NCI-H1092 treated with DMSO at 0.1 percent for 48 hours (cell line): ENCODE measurements at regions not wholly inside any gene's neighbourhood (a gene's known extent, or its start where the extent isn't known, plus 50 kb on each side); places are given as distances from the start of the nearest gene placed in this dataset.

Experiments
- DNase-seq: peaks from one replicate; lab custom pipeline; 2025; lab: John Stamatoyannopoulos, UW

DNA sequence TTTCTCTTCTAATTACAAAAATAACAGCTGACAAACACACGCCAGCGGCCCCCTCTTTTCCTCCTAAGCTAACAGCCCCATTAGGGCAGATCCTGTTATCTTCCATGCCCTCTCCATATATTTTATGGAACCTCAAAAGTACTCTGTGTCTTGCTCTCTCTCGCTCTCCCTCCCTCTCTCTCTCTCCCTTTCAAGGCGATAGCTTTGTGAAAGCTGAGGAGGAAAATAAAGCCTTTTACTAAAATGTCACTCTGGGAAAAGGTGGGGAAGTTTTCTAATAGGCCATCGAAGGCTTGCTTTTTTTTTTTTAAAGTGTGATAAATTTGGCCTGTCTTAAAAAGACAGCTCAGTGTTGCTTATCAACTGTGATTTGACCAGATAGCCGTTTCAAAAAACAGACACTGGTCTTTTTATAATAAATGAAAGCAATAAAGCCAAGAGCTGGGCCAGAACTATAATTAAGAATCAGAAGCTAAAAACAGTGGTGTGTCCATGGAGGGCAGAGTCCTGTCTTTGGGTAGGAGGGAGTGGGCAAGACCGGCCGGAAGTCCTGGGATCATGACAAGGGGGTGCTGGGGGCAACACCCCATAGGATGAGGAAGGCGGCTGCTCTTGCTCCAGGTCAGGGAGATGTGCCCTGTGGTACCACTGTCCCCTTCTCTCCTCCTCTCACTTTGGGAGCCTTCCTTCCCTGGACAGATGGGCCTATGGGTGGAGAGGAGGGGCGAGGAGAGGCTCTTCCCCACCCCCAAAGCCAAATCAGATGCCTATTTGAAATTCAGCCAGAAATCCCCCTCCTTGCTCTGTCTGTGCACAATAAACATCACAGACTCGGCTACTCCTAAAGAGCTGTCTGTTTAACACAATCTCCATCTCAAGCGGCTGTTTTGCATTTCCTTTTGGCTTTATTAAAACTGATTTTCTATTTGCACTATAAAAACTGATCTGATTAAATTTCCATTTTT, 267.2 kb downstream of the BUD13 start:
- DNase-seq, result peak; percentile 86

DNA sequence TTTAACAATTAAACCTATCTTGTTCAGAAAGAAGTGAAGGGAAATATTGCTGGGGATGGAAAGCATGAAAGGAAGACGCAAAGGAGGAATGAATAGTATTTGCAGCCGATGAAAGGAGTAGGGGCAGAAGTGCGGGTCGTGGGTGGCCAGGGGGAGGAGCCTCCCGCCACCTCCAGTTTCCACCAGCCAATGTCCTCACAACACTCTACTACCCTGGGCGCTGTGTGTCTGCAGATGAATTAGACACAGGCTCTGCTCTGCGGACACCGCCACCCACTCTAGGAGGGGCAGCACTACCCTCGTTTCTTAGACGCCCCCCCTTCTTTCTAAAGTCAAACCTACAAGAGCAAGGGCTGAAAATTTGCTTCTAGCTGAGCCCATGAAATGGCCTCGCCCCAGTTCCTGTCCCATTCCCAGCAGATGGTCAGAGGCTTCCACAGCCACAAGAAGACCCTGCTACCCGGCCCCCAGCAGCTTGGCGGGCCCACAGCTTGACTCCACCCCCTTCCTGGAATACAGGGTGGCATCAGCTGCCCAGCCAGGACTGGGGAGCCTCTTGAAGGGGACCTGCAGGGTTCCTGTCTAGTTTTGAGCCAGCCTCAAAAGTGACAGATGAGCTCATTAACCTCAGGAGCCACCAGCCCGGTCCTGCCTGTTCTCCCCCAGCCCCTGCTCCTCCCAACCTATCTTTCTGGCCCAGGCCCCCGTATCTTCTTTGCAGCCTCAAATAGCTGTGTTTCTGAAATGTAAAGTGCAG, 268.1 kb downstream of the BUD13 start:
- DNase-seq, result peak; percentile 64

DNA sequence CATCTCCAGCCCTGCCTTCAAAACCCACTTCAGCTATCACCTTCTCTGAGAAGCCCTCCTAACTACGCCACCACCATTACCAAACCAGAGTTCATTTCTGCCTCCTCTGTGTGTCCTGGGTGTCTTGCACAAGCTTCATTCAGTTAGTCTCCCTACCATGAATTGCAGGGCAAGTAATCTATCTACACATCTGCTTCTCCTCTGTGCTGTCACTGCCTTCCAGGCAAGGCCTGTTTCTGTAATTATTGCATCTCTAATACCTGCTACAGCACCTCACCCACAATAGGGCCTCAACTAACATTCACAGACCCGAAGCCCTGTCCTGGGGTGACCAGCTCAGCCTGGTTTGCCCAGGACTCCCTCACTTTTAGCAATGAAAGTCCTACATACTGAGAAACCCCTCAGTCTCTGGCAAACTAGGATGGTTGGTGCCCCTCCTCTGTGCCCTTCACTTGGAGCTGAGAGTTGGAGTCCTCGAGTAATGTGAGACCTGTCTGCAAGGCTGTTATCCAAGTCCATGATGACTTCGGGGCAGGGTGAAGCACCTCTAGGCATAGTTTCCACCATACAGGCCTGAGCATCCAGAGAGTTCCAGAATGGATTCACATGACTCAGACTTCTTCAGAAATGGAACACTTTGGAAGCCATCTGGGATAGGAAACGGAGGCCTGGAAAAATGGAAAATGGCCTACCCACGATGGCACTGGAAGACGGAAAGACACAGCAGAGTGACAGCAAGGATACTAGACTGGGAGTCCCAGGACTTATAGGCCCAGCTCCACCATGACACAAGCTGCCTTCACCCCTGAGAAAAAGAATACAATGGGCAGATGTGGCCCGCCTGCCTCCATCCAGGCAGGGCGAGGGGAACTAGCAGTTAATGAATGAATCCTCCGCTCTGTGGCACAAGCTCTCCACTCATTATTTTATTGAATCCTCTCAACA, 269.3 kb downstream of the BUD13 start:
- DNase-seq, result no peak

DNA sequence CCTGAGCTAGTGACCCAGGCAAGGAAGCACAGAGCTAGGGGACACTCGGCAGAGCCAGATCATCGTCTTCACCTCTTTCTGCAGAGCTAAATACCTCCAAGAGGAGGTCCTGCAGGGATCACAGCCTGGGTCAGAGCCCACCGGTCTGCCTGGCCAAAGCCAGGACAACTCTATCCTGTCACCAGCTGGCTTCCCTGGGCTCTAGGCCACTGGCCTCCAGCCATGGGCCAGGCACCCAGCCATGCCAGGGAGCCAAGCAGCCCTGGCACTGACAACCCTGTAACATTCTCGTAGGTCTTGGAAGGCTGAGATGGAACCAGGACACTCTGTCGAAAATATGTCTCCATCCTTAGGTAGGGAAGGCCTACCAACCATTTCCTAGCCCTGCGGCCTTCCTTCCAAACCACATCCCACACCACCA, 270.1 kb downstream of the BUD13 start:
- no peak for DNase-seq

DNA sequence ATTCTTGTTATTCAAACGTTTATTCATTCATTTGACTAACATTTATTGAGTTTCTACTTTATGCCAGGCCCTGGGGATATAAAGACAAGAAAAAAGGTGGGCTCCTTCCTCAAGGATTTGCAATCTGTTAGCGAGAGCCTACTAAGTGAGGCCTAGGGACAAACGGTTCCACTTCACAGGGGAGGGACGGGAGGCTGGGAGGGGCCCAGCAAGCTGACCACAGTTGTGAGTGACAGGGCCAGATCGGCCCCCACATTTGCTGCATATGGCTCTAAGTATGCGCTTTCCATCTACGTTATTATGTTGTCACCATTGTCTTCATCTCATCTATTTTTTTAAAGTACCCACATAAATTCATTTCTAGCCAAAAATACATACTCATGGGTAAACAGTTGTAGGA, 271.1 kb downstream of the BUD13 start:
- no peak for DNase-seq

DNA sequence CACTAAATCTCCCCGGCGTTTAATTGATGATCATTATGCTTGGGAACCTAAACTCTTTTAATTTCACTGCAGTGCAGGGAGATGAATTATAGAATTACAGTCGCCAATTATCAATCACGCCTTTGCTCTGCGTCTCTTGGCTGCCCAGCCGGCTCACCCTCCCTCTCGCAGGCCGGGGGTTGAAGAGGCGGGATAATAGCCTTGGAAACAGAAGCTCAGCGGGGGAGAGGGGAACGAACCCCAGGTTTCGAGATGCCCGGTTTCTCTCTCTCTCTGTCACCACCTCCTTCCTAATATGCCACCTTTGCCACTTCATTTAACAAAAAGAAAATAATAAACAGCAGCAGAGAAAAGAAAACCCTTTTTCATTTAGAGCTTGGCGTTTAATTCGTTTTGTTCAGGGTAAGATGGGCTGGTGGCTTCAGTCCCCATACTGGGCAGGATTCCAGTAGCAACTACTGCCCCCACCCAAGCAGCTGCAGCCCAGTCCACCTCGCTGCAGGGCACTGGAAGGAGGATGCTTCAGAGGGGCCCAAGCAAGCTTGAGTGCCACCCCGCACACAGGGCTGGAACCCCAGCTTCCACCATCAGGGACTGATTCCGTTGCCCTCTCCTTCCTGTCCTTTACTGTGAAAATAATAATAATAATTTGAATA, 271.7 kb downstream of the BUD13 start:
- peak; percentile 100 for DNase-seq

DNA sequence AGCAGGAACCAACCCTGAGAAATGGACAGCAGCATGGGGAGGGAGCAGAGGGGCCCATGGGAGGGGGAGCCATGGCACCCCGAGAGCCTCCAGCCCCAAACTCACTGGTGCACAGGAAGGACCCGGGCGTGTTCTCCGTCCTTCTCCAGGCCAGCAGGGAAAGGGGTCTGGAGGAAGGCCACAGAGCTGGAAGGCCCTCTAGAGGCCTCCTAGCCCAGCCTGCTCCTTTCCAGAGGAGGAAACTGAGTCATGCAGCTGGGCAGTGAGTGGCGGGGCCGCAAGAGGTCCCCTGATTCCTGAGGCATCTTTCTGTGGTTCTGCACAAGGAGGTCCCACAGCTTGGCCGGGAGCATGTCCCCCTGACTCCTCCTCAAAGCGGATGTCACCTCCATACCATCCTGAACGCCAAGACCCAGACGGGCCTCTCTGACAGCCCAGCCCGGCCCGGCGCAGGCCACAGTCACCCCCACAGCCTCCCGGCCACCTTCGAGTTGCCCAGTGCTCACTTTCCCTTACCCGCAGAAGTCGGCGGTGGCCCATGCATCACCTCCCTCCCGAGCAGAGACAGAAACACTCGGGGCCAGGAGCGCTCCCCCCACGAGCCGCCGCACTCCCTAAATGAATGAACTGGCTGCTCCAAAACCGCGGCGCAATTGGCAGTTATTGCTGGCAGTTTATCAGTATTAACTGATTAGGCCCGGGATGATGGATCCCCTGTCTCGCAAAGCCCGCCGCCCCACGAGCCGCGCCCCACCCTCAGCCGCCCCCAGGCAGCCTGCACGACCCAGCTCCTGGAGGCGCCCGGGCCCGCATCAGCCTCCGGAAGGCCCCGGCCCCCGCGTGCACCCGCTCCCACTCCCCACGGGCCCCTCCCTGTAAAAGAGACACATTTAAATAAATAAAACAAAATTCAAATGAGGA, 272.5 kb downstream of the BUD13 start:
- DNase-seq, result no peak

DNA sequence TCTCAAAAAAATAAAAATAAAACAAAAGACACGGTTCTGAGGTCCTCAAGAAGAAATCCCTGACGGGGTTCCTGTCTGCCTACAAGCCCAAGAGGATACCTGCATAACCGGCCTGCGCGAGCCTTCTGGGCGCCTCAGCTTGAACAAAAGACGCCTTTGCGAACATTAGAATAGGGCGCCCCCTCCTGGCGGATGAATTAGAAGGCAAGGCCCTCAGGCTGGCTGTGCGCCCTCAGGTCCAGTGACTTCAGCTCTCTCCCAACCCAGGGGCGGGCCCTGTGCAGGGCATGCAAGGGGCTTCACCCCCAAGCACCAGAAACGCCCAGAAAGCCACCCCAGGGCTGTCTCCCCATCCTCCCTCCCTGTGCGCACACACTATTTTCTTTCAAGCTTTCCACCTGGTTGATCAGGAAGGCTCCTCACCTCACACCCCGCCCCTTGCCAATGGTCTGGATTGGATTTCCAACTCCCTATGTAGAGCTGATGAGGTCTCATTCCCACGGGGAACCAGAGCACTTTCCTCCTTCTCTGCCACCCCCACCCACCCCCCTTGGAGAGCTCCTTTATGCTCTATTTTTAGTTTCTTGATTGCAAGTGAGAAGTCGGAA, 273.3 kb downstream of the BUD13 start:
- DNase-seq, result peak; percentile 95

- no peak for DNase-seq
Observed at GRCh38 chr11:116498161-116498560, 274.6 kb downstream of the BUD13 start.

- DNase-seq, result no peak
Observed at GRCh38 chr11:116492600-116492999, 280.2 kb downstream of the BUD13 start.

- DNase-seq, result no peak
Observed at GRCh38 chr11:116488836-116489389, 283.9 kb downstream of the BUD13 start.

GRCh38 chr11:116485425-116485824, 287.4 kb downstream of the BUD13 start:
- no peak for DNase-seq

GRCh38 chr11:116482716-116483115, 290.1 kb downstream of the BUD13 start:
- no peak for DNase-seq

GRCh38 chr11:116481126-116481675, 291.6 kb downstream of the BUD13 start:
- no peak for DNase-seq

DNA sequence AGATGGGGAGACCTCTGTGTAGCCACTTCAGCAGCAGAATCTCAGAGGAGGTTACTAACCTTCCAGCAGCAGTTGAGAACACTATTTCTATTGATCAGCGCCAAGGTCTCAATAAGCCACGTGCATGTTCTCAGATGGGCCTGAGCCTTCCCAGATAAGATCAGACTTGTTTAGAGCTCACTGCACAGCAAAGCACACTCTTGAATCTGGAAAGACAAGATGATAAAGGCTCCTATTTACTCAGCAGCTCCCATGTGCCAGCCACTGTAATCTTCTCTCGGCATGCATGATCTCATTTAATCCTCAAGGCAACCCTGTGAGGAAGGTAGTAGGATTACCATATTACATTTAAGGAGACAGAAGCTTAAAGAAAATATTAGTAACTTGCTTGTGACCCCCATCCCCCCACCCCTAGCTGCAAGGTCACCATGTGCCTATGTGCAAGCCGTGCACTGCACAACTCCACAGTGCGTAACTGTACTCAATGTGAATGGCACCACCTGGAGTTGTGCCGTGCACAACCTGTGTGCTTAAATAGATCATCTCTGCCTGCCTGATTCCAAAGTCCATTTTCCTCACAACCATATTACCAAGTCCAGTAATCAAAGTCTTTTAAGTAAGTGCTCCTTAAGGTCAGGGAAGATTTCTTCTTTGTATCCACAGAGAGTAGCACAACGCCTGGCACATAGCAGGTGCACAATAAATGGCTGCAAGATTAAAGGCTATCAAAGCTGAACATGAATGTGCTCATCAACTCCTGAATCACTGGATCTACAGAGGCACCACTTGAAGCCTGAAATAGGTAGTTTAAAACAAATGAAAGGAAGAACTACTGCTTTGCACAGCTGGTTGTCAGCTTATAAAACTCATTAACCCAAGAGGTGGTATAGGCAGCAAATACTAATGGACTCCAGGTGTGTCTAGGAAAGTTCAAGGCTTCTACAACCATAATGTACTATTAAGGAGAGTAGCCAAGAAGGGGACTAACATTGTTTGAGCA, 293.8 kb downstream of the BUD13 start:
- no peak for DNase-seq

- DNase-seq, result no peak
Observed at GRCh38 chr11:116478205-116478604, 294.6 kb downstream of the BUD13 start.

DNA sequence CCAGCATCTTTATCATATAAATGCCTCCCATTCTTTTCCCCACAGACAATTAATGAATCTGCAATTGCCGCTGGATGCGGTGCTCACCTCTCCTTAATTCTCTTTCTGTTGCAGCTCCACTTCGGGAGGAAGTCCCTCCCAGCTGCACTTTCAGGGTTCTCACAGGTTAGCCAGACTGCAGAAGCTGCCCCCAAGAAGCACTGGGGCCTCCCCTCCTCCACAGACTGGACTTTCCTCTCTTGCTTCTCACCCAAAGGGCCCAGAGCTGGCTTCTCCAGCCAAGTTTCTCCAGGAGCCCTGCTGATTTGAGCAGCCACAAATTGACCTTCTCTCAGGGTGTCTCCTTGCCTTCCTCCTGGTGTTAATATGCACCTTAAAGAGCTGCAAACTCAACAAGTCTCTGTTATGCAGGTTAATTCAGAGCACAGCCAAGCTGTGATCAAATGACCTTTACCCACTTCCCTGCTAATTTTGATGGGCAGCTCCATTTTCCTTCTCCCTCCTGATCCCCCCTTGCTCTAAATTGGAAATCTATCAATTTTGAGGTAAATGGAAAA, 298.9 kb downstream of the BUD13 start:
- no peak for DNase-seq
